ENCODE measurements at regions not wholly inside any gene's neighbourhood (a gene's known extent, or its start where the extent isn't known, plus 50 kb on each side); places are given as distances from the start of the nearest gene placed in this dataset.

DNA sequence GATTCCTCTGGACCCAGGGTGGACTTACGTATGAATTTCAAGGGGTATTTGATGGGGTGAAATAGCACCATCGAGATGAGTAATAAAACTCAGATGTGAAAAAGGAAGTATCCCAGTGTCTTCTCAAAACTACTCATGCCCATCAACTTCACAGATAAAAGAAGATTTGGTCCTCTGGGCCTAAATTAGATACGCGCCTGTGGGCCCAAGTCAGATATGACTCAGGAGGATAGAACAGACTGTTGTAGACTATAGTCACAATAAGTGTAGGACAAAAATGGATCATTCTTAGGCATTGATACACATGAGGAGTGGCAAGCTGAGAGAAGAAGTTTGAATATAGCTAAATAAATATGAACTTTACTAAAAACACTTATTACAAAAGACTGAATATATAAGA lies 2438.8 kb downstream of the PCDH9 start:
- TF ChIP-seq, protein P1, sequence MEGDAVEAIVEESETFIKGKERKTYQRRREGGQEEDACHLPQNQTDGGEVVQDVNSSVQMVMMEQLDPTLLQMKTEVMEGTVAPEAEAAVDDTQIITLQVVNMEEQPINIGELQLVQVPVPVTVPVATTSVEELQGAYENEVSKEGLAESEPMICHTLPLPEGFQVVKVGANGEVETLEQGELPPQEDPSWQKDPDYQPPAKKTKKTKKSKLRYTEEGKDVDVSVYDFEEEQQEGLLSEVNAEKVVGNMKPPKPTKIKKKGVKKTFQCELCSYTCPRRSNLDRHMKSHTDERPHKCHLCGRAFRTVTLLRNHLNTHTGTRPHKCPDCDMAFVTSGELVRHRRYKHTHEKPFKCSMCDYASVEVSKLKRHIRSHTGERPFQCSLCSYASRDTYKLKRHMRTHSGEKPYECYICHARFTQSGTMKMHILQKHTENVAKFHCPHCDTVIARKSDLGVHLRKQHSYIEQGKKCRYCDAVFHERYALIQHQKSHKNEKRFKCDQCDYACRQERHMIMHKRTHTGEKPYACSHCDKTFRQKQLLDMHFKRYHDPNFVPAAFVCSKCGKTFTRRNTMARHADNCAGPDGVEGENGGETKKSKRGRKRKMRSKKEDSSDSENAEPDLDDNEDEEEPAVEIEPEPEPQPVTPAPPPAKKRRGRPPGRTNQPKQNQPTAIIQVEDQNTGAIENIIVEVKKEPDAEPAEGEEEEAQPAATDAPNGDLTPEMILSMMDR (IDR thresholded peaks at IDR 0.05; ENCODE audit: insufficient read depth, missing control alignments): no peak
- FAIRE-seq (no peak), DNase-seq (ENCODE audit: insufficient read length, low spot score) (no peak)

DNA sequence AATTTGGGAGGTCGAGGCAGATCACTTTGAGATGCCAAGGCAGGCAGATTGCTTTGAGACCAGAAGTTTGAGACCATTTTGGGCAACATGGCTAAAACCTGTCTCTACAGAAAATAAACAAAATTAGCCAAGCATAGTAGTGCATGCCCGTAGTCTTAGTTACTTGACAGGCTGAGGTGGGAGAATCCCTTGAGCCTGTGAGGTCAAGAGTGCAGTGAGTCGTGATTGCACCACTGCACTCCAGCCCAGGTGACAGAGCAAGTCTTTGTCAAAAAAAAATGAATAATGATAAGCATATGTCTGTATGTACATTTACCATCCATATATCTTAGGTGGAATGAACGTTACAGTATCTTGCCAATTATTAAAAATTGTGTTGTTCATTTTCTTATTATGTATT lies 2447.7 kb downstream of the PCDH9 start:
- TF ChIP-seq, protein P1 (IDR thresholded peaks at IDR 0.05; ENCODE audit: insufficient read depth, missing control alignments): no peak
- DNase-seq (ENCODE audit: insufficient read length, low spot score): no peak
- FAIRE-seq: no peak

DNA sequence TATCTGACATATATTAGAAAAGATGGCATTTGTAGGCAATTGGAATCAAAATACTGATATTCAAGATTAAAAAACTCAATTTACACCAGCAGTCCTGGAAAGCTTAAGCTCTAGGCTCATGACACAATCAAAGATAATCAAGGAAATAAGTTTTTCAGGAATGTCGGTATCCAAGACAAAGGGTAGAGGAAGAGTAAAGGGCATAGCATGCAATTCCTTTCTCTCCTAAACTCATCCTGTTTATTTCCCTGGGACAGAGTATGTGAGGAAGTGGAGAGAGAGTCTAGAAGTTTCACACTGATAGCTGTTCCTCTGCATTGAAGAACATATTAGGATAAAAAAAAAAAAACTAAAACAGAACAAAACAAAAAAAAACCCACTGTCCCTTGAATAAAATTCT lies 2452.1 kb downstream of the PCDH9 start:
- FAIRE-seq (no peak), DNase-seq (ENCODE audit: insufficient read length, low spot score) (no peak)
- TF ChIP-seq, protein P1 (IDR thresholded peaks at IDR 0.05; ENCODE audit: insufficient read depth, missing control alignments): no peak

DNA sequence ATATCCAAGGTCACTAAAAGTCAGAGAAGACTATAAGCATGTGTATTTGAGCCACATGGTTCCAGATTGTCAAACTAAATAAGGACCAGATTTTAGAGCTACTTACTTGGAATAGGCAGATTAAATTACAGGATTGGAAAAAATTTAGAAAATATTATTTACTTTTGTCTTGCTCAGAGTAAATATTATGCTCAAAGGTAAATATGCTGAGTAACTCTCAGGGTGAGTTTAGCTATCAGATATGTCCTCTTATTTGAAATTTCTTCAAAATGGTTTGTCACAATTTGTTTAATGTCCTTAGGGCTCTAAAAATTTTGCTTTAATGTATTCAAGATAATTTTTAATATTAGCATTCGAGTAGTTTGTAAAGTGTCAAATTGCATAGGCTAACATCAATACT lies 2455.2 kb downstream of the PCDH9 start:
- TF ChIP-seq, protein P1 (IDR thresholded peaks at IDR 0.05; ENCODE audit: insufficient read depth, missing control alignments): no peak
- DNase-seq (ENCODE audit: insufficient read length, low spot score) (no peak), FAIRE-seq (no peak)

DNA sequence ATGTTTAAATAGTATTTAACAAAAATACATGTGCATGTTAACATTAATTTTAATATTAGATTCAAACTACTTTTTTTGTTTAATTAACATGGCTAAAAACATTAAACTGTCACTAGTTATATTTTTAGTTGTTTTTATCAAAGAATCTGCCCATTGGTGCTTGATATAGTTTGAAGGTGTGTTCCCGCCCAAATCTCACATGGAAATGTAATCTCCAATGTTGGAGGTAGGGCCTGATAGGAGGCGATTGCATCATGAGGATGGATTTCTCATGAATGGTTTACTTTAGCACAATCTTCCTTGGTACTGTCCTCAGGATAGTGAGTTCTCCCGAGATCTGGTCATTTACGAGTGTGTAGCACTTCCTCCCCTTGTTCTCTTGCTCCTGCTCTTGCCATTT lies 2459.4 kb downstream of the PCDH9 start:
- DNase-seq (ENCODE audit: insufficient read length, low spot score) (no peak), FAIRE-seq (no peak)
- TF ChIP-seq, protein P1 (IDR thresholded peaks at IDR 0.05; ENCODE audit: insufficient read depth, missing control alignments): no peak

DNA sequence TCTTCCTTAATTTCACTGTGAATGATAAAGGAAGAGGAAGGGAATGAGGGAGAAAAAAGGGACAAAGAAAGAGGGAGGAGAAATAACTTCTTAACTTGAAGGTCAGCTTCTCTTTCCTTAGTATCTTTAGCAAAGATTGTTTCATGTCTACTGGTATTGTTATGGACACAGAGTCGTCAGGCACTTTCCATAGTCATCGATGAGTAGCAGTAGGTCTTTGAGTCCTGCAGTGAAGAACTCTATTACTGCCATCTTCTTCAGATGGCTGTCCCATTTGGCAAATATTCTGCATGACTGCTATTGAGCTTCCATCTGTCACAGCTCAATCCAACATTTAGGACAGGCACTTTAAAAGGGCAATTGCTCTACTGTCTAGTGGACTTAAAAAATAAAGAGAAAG lies 2463.1 kb downstream of the PCDH9 start:
- FAIRE-seq (no peak), DNase-seq (ENCODE audit: insufficient read length, low spot score) (no peak)
- TF ChIP-seq, protein P1 (IDR thresholded peaks at IDR 0.05; ENCODE audit: insufficient read depth, missing control alignments): no peak

DNA sequence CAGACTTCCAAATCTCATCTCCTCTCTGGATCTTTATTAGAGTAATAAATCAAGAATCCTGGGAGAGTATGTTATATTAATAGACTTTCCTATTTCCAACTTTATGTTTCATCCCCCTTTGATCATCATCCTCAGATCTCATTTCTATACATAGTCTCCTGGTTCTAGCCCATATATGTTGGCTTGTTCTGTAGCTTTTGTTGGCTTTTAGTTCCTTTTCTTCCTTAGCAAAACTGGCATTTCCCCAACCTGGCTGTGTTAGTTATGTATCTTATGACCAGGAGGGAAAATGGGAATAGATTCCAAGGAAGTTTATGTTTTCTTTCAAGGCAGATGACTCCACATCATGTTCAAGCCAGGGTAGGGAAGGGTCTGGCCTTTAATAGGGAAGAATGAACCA lies 2464.5 kb downstream of the PCDH9 start:
- TF ChIP-seq, protein P1 (IDR thresholded peaks at IDR 0.05; ENCODE audit: insufficient read depth, missing control alignments): no peak
- DNase-seq (ENCODE audit: insufficient read length, low spot score) (no peak), FAIRE-seq (no peak)
